Body of pancreas (tissue), 4 donors: ENCODE measurements at regions not wholly inside any gene's neighbourhood (a gene's known extent, or its start where the extent isn't known, plus 50 kb on each side); places are given as distances from the start of the nearest gene placed in this dataset.

Experiments
- CTCF ChIP-seq, 7 experiments: fragments of 450-650 bp in 4 of 7; fragments of 200-600 bp in 3 of 7; sonication (generic) in 3 of 7; IDR thresholded peaks; one replicate each; pipeline ENCODE4 v1.5.1; 2016 to 2019; ENCODE audit warnings: antibody characterized with exemption in 7 of 7
- POLR2A ChIP-seq, 3 donors: fragments of 450-650 bp; IDR thresholded peaks; one replicate each; pipeline ENCODE4 v1.6.1; 2016; ENCODE audit warnings: antibody characterized with exemption in 3 of 3, mild to moderate bottlenecking in 2 of 3

DNA sequence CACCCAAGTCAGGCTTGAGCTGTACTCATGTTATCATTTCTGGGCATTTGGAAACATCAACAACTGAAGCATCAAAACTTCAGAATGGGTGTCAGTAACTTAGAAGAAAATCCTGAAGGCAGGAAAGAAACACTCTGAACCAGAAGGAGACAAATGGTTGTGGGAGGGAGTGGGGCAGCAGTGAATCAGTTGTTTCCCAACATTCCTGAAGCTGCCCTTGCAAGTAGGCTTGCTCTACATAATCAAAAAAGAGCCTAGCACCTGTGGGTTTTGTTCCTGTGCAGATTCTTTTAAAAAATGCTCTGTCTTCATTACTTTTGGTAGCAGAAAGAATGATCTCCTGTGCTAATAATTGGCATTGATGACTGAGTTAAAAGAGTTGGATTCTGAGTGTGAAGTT is 424.2 kb upstream of the GRIA1 start:
- TF ChIP-seq CTCF (IDR thresholded peaks at IDR 0.05) (no peak), POLR2A (IDR thresholded peaks at IDR 0.05) (no peak)
